Panc1 (cell line): ENCODE measurements at regions not wholly inside any gene's neighbourhood (a gene's known extent, or its start where the extent isn't known, plus 50 kb on each side); places are given as distances from the start of the nearest gene placed in this dataset.

ENCODE experiments used
- CTCF ChIP-seq: fragments of 450-650 bp; IDR thresholded peaks from 2 replicates; pipeline ENCODE4 v1.5.1; 2017; ENCODE audit warnings: mild to moderate bottlenecking
- POLR2AphosphoS5 ChIP-seq: IDR thresholded peaks from 2 replicates; pipeline ENCODE4 v1.6.1; 2012; ENCODE audit warnings: mild to moderate bottlenecking, low read depth, low read length, moderate library complexity
- SIN3A ChIP-seq: IDR thresholded peaks from 2 replicates; pipeline ENCODE4 v1.6.1; 2012; ENCODE audit warnings: low read depth, mild to moderate bottlenecking, low read length, moderate library complexity, borderline replicate concordance; ENCODE audit not compliant: insufficient read depth
- TCF7L2 ChIP-seq: IDR thresholded peaks from 2 replicates; pipeline ENCODE4 v1.6.1; 2011; ENCODE audit warnings: mild to moderate bottlenecking, low read depth, low read length, inconsistent platforms
- TF ChIP-seq, protein P1 (sequence below), 2 experiments: IDR thresholded peaks; 2 replicates each; pipeline ENCODE4 v1.6.1; 2011 to 2012; ENCODE audit warnings: low read depth in 2 of 2, control low read depth in 1 of 2, low read length in 1 of 2, mild to moderate bottlenecking in 1 of 2, moderate library complexity in 1 of 2; ENCODE audit not compliant: insufficient read depth in 1 of 2

DNA sequence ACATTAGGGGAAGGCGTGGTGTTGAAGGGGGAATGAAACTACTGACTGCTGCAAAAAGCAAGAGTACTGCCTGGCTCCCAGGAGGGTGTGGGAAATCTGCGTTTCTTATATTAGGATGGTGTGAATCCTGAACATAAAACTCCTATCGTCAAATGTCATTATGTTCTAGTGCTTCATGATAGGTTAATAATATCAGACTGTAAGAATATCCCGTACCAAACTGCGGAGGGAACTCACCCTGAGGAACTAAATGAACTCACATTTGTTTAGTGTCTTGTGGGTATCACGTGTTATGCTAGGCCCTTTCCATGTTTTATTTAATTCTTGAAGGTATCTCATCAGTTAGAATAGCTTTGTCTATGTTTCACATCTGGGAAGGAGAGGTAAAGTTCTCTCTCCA lies 610.7 kb downstream of the QKI start:
- TF ChIP-seq CTCF (no peak), POLR2AphosphoS5 (no peak), SIN3A (no peak), TCF7L2 (no peak)
- TF ChIP-seq, protein P1, sequence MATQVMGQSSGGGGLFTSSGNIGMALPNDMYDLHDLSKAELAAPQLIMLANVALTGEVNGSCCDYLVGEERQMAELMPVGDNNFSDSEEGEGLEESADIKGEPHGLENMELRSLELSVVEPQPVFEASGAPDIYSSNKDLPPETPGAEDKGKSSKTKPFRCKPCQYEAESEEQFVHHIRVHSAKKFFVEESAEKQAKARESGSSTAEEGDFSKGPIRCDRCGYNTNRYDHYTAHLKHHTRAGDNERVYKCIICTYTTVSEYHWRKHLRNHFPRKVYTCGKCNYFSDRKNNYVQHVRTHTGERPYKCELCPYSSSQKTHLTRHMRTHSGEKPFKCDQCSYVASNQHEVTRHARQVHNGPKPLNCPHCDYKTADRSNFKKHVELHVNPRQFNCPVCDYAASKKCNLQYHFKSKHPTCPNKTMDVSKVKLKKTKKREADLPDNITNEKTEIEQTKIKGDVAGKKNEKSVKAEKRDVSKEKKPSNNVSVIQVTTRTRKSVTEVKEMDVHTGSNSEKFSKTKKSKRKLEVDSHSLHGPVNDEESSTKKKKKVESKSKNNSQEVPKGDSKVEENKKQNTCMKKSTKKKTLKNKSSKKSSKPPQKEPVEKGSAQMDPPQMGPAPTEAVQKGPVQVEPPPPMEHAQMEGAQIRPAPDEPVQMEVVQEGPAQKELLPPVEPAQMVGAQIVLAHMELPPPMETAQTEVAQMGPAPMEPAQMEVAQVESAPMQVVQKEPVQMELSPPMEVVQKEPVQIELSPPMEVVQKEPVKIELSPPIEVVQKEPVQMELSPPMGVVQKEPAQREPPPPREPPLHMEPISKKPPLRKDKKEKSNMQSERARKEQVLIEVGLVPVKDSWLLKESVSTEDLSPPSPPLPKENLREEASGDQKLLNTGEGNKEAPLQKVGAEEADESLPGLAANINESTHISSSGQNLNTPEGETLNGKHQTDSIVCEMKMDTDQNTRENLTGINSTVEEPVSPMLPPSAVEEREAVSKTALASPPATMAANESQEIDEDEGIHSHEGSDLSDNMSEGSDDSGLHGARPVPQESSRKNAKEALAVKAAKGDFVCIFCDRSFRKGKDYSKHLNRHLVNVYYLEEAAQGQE (IDR thresholded peaks at IDR 0.05; ENCODE audit: insufficient read depth in 1 of 2, low read depth in 2 of 2, low read length in 1 of 2) = no peak
